ENCODE measurements at regions not wholly inside any gene's neighbourhood (a gene's known extent, or its start where the extent isn't known, plus 50 kb on each side); places are given as distances from the start of the nearest gene placed in this dataset.

DNA sequence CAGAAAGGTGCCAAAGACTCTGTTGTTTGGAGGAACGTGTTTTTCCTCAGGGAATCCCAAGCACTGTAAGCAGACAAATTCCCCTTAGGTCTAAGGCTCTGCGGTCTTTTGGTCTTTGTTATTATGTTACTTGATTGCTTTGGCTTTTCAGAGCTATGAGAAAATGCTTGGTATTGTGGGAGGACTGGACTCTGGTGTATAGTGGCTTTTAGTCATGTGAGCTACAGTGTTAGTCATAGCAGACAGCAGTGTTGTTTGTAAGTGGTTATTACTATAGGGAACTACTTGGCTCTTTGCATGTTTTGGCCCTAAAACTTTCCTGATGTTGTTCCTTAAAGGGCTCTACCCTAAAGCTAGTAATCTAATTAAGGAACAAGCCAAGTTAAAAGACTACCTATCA, 956.2 kb upstream of the LRATD1 start:
- no peak for DNase-seq (ENCODE audit: extremely low spot score)
- CTCF ChIA-PET: no interaction called here
- no peak for TF ChIP-seq FOXK2 (IDR thresholded peaks at IDR 0.05)
- no peak for TF ChIP-seq CTBP1 (IDR thresholded peaks at IDR 0.05; ENCODE audit: borderline replicate concordance)
- no peak for TF ChIP-seq FOXA1 (IDR thresholded peaks at IDR 0.05)
- TF ChIP-seq ELF4 (IDR thresholded peaks at IDR 0.05): no peak
- no peak for TF ChIP-seq L3MBTL2 (conservative IDR thresholded peaks at IDR 0.05)
- no peak for TF ChIP-seq SUZ12 (IDR thresholded peaks at IDR 0.05)
- TF ChIP-seq FOXM1 (IDR thresholded peaks at IDR 0.05; ENCODE audit: borderline replicate concordance): no peak
- no peak for TF ChIP-seq BHLHE40 (IDR thresholded peaks at IDR 0.05; ENCODE audit: borderline replicate concordance)
- TF ChIP-seq HDGF (IDR thresholded peaks at IDR 0.05; ENCODE audit: borderline replicate concordance): no peak
- TF ChIP-seq, protein P1, sequence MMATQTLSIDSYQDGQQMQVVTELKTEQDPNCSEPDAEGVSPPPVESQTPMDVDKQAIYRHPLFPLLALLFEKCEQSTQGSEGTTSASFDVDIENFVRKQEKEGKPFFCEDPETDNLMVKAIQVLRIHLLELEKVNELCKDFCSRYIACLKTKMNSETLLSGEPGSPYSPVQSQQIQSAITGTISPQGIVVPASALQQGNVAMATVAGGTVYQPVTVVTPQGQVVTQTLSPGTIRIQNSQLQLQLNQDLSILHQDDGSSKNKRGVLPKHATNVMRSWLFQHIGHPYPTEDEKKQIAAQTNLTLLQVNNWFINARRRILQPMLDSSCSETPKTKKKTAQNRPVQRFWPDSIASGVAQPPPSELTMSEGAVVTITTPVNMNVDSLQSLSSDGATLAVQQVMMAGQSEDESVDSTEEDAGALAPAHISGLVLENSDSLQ (IDR thresholded peaks at IDR 0.05): no peak
- TF ChIP-seq TARDBP (IDR thresholded peaks at IDR 0.05): no peak
- TF ChIP-seq LEF1 (IDR thresholded peaks at IDR 0.05; ENCODE audit: borderline replicate concordance): no peak
- no peak for TF ChIP-seq SP1 (IDR thresholded peaks at IDR 0.05)
- TF ChIP-seq NFRKB (IDR thresholded peaks at IDR 0.05): no peak
- TF ChIP-seq ARNT (IDR thresholded peaks at IDR 0.05): no peak
- POLR2A ChIA-PET: no interaction called here

DNA sequence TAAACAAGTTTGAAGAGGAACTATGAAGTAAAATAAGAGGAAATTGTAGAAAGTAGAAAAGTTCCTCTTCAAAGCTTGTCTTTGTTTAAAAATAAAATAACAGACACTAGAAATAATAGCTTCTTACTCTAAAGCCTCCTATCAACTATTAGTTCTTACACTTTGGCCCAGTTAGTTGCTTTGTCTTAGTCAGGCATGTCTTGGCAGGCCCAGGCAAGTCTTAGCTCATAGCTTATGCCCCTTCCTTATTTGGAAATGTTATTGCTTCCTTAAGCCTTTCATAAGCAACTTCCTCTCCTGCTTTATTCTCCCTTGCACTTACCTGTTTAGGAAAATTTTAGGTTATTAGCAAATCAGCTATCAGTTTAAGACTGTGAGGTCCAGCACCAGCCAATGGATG, 950.6 kb upstream of the LRATD1 start:
- ChIA-PET POLR2A (no interaction called here), CTCF (no interaction called here)
- TF ChIP-seq LEF1 (IDR thresholded peaks at IDR 0.05; ENCODE audit: borderline replicate concordance): no peak
- no peak for TF ChIP-seq SP1 (IDR thresholded peaks at IDR 0.05)
- TF ChIP-seq TARDBP (IDR thresholded peaks at IDR 0.05): no peak
- no peak for TF ChIP-seq ARNT (IDR thresholded peaks at IDR 0.05)
- TF ChIP-seq CTBP1 (IDR thresholded peaks at IDR 0.05; ENCODE audit: borderline replicate concordance): no peak
- no peak for TF ChIP-seq ZNF384 (IDR thresholded peaks at IDR 0.05)
- no peak for TF ChIP-seq FOXA1 (IDR thresholded peaks at IDR 0.05)
- TF ChIP-seq, protein P1 (IDR thresholded peaks at IDR 0.05): no peak
- no peak for TF ChIP-seq L3MBTL2 (conservative IDR thresholded peaks at IDR 0.05)
- no peak for TF ChIP-seq HDGF (IDR thresholded peaks at IDR 0.05; ENCODE audit: borderline replicate concordance)
- TF ChIP-seq ELF4 (IDR thresholded peaks at IDR 0.05): no peak
- no peak for TF ChIP-seq SUZ12 (IDR thresholded peaks at IDR 0.05)
- TF ChIP-seq BHLHE40 (IDR thresholded peaks at IDR 0.05; ENCODE audit: borderline replicate concordance): no peak
- TF ChIP-seq NFRKB (IDR thresholded peaks at IDR 0.05): no peak
- no peak for DNase-seq (ENCODE audit: extremely low spot score)

DNA sequence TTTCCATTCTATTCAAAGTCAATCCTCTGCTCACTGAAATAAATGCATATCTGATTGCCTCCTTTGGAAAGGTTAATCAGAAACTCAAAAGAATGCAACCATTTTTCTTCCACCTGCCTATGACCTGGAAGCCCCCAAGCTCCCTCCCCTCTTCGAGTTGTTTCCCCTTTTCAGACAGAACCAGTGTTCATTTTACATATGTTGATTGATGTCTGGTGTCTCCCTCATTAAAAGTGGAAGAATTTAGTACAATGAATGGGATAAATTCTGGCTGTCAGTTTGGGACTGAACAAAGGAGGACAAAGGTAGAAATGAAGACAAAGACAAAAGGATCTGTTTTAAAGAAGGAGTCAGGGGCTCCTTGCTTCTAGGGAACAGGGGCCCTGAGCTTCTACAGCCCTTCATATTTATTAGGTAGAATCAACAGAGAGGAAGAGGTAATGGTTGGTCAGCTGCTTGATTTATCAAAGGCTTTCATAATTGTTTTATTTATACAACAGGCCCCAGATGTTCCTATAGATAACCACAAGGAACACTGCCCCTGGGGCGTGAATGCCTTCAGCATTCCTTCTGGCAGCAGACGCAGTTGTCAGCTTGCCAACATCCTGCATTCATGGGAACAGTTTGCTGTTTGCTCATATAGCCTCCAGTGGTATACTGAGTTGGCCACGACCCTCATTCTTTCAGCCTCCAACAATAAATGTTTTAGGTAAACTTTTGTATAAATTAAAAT, 949.8 kb upstream of the LRATD1 start:
- TF ChIP-seq FOXA1 (IDR thresholded peaks at IDR 0.05) (no peak), ZNF384 (IDR thresholded peaks at IDR 0.05) (no peak)
- no peak for DNase-seq (ENCODE audit: extremely low spot score)
- ChIA-PET CTCF (no interaction called here), POLR2A (no interaction called here)

DNA sequence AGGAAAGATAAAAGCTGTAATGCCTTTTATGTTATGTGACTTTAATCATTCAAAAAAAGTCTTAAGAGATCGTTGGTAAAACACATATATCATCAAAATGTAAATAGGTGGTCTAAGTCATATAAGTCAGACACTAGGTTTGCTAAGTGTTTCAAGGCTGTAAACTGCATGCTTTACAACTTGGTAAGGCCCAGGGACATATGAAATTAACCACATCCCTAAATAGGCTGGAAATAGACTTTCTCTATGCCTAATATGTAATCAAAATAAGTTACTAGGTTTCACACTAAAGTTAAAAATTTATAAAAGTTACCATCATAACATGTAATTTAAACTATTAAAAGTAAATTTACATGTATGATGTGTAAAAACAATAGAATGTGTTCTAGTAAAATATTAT, 946.3 kb upstream of the LRATD1 start:
- TF ChIP-seq, protein P1 (IDR thresholded peaks at IDR 0.05): no peak
- TF ChIP-seq ELF4 (IDR thresholded peaks at IDR 0.05): no peak
- CTCF ChIA-PET: no interaction called here
- no peak for DNase-seq (ENCODE audit: extremely low spot score)
- POLR2A ChIA-PET: no interaction called here

DNA sequence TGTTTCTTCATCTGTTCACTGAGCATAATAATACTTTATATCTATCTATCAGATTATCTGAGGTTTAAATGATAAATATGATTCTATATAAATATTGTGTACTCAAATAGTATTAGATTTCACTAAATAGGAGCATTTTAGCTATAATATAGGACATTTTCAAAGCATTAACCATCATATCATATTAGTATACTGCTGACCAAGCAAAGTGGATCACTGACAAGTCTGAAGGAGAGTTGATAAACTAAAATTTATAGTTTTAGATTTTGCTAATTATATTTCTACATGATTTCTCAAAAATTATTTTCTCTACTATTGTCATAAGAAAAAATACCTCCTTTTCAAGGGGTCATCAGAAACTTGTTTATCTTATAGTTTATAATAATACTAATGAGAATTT, 937.8 kb upstream of the LRATD1 start:
- ChIA-PET CTCF (no interaction called here), POLR2A (no interaction called here)
- no peak for TF ChIP-seq TARDBP (IDR thresholded peaks at IDR 0.05)
- TF ChIP-seq SP1 (IDR thresholded peaks at IDR 0.05): no peak
- TF ChIP-seq HDGF (IDR thresholded peaks at IDR 0.05; ENCODE audit: borderline replicate concordance): no peak
- no peak for TF ChIP-seq BHLHE40 (IDR thresholded peaks at IDR 0.05; ENCODE audit: borderline replicate concordance)
- TF ChIP-seq LEF1 (IDR thresholded peaks at IDR 0.05; ENCODE audit: borderline replicate concordance): no peak
- no peak for TF ChIP-seq SUZ12 (IDR thresholded peaks at IDR 0.05)
- TF ChIP-seq L3MBTL2 (conservative IDR thresholded peaks at IDR 0.05): no peak
- TF ChIP-seq ZNF384 (IDR thresholded peaks at IDR 0.05): no peak
- TF ChIP-seq FOXM1 (IDR thresholded peaks at IDR 0.05; ENCODE audit: borderline replicate concordance): no peak
- TF ChIP-seq, protein P1 (IDR thresholded peaks at IDR 0.05): no peak
- no peak for TF ChIP-seq CTBP1 (IDR thresholded peaks at IDR 0.05; ENCODE audit: borderline replicate concordance)
- TF ChIP-seq NFRKB (IDR thresholded peaks at IDR 0.05): no peak
- TF ChIP-seq ARNT (IDR thresholded peaks at IDR 0.05): no peak
- no peak for TF ChIP-seq ELF4 (IDR thresholded peaks at IDR 0.05)
- TF ChIP-seq FOXK2 (IDR thresholded peaks at IDR 0.05): no peak
- no peak for TF ChIP-seq FOXA1 (IDR thresholded peaks at IDR 0.05)
- no peak for DNase-seq (ENCODE audit: extremely low spot score)

DNA sequence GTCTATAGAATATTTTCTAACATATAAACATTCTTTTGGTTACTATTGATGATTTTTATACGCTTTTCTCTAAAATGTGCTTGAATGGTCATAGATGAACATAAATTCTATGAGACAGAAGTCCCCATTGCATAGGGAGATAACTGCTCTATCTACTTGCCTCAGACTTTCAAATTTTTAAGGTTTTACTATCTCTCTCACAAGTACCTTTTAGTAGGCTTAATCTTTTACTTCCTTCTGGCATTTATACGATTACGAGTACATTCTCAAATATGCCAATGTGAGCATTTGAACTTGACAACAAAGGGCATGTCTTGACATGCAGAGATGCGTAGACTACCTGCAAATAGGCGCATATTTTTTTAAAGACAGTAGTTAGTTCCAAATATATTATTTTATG, 935.9 kb upstream of the LRATD1 start:
- DNase-seq (ENCODE audit: extremely low spot score): no peak
- TF ChIP-seq, protein P1 (IDR thresholded peaks at IDR 0.05): no peak
- TF ChIP-seq NFRKB (IDR thresholded peaks at IDR 0.05): no peak
- no peak for TF ChIP-seq L3MBTL2 (conservative IDR thresholded peaks at IDR 0.05)
- TF ChIP-seq BHLHE40 (IDR thresholded peaks at IDR 0.05; ENCODE audit: borderline replicate concordance): no peak
- no peak for TF ChIP-seq SP1 (IDR thresholded peaks at IDR 0.05)
- no peak for TF ChIP-seq FOXA1 (IDR thresholded peaks at IDR 0.05)
- no peak for TF ChIP-seq ELF4 (IDR thresholded peaks at IDR 0.05)
- TF ChIP-seq ZNF384 (IDR thresholded peaks at IDR 0.05): no peak
- TF ChIP-seq FOXK2 (IDR thresholded peaks at IDR 0.05): no peak
- no peak for TF ChIP-seq ARNT (IDR thresholded peaks at IDR 0.05)
- TF ChIP-seq HDGF (IDR thresholded peaks at IDR 0.05; ENCODE audit: borderline replicate concordance): no peak
- no peak for TF ChIP-seq CTBP1 (IDR thresholded peaks at IDR 0.05; ENCODE audit: borderline replicate concordance)
- TF ChIP-seq SUZ12 (IDR thresholded peaks at IDR 0.05): no peak
- TF ChIP-seq LEF1 (IDR thresholded peaks at IDR 0.05; ENCODE audit: borderline replicate concordance): no peak
- no peak for TF ChIP-seq TARDBP (IDR thresholded peaks at IDR 0.05)
- TF ChIP-seq FOXM1 (IDR thresholded peaks at IDR 0.05; ENCODE audit: borderline replicate concordance): no peak
- ChIA-PET CTCF (no interaction called here), POLR2A (no interaction called here)

Measured in HEK293T (cell line).